ENCODE measurements at regions not wholly inside any gene's neighbourhood (a gene's known extent, or its start where the extent isn't known, plus 50 kb on each side); places are given as distances from the start of the nearest gene placed in this dataset.

- Mint-ChIP-seq H3K36me3 (ENCODE audit: insufficient read depth, unreplicated experiment) (no peaks in the 10 kb centered on the region), H3K27me3 (ENCODE audit: insufficient read depth, unreplicated experiment) (no peaks in the 10 kb centered on the region), H3K4me3 (ENCODE audit: unreplicated experiment) (no peak overlapping the region), H3K4me1 (ENCODE audit: low read depth, unreplicated experiment) (peaks cover 14% of the 10 kb centered on the region), H3K9me3 (ENCODE audit: unreplicated experiment) (no peaks in the 10 kb centered on the region), H3K27ac (ENCODE audit: unreplicated experiment) (no peak overlapping the region)
- no peak for TF ChIP-seq CTCF (IDR thresholded peaks at IDR 0.05; ENCODE audit: insufficient read depth in 1 of 2, low read depth in 1 of 2, low read length in 1 of 2, severe bottlenecking in 1 of 2, unreplicated experiment in 1 of 2)
- DNase-seq: no peak
- no peaks in the 10 kb centered on the region for H3K36me3 ChIP-seq (ENCODE audit: control insufficient read depth, insufficient read depth, low read length)
- no peaks in the 10 kb centered on the region for H3K27me3 ChIP-seq (replicated peaks; ENCODE audit: control insufficient read depth, insufficient read depth, low read length)
- ChIA-PET POLR2A (no interaction called here), CTCF (no interaction called here)
- no peak overlapping the region for H3K4me3 ChIP-seq (ENCODE audit: low read depth, low read length)
- no TSS peak for BruUV-seq (replicated peaks)
- no peaks in the 10 kb centered on the region for H3K9me3 ChIP-seq
- intact Hi-C loops (cut with micrococcal nuclease; ENCODE audit: unreplicated experiment): no loop called here
- no peaks in the 10 kb centered on the region; the same call in 1 of the 2 replicates for H3K4me1 ChIP-seq
These were observed 165.8 kb downstream of the GADD45G start for GRCh38 chr9:89770531-89771174.

GRCh38 chr9:89771205-89771604 lies 166.4 kb downstream of the GADD45G start:
- no peaks in the 10 kb centered on the region for H3K27me3 Mint-ChIP-seq (ENCODE audit: insufficient read depth, unreplicated experiment)

GRCh38 chr9:89773170-89773569 lies 168.4 kb downstream of the GADD45G start:
- no peaks in the 10 kb centered on the region for H3K4me1 Mint-ChIP-seq (ENCODE audit: low read depth, unreplicated experiment)
- no peaks in the 10 kb centered on the region for H3K27me3 ChIP-seq (replicated peaks; ENCODE audit: control insufficient read depth, insufficient read depth, low read length)
- peaks cover 2% of the 10 kb centered on the region; the same call in 1 of the 2 replicates for H3K4me1 ChIP-seq
- DNase-seq: no peak
- no peak overlapping the region for H3K4me3 Mint-ChIP-seq (ENCODE audit: unreplicated experiment)
- H3K9me3 Mint-ChIP-seq (ENCODE audit: unreplicated experiment): no peaks in the 10 kb centered on the region
- no peaks in the 10 kb centered on the region for H3K27me3 Mint-ChIP-seq (ENCODE audit: insufficient read depth, unreplicated experiment)
- H3K4me3 ChIP-seq (ENCODE audit: low read depth, low read length): no peak overlapping the region
- POLR2A ChIA-PET: no interaction called here
- no peak for TF ChIP-seq CTCF (IDR thresholded peaks at IDR 0.05; ENCODE audit: insufficient read depth in 1 of 2, low read depth in 1 of 2, low read length in 1 of 2, severe bottlenecking in 1 of 2, unreplicated experiment in 1 of 2)
- no peaks in the 10 kb centered on the region for H3K36me3 Mint-ChIP-seq (ENCODE audit: insufficient read depth, unreplicated experiment)
- CTCF ChIA-PET: no interaction called here
- intact Hi-C loops (cut with micrococcal nuclease; ENCODE audit: unreplicated experiment): no loop called here
- BruUV-seq (replicated peaks): no TSS peak
- no peaks in the 10 kb centered on the region for H3K9me3 ChIP-seq
- no peak overlapping the region for H3K27ac Mint-ChIP-seq (ENCODE audit: unreplicated experiment)
- H3K36me3 ChIP-seq (ENCODE audit: control insufficient read depth, insufficient read depth, low read length): no peaks in the 10 kb centered on the region

More at GRCh38 chr9:89771205-89771604, 166.4 kb downstream of the GADD45G start:
- H3K36me3 ChIP-seq (ENCODE audit: control insufficient read depth, insufficient read depth, low read length): no peaks in the 10 kb centered on the region
- no peaks in the 10 kb centered on the region; the same call in 1 of the 2 replicates for H3K4me1 ChIP-seq
- no TSS peak for BruUV-seq (replicated peaks)
- H3K36me3 Mint-ChIP-seq (ENCODE audit: insufficient read depth, unreplicated experiment): no peaks in the 10 kb centered on the region
- H3K4me3 Mint-ChIP-seq (ENCODE audit: unreplicated experiment): no peak overlapping the region
- TF ChIP-seq CTCF (IDR thresholded peaks at IDR 0.05; ENCODE audit: insufficient read depth in 1 of 2, low read depth in 1 of 2, low read length in 1 of 2, severe bottlenecking in 1 of 2, unreplicated experiment in 1 of 2): no peak
- peaks cover 14% of the 10 kb centered on the region for H3K4me1 Mint-ChIP-seq (ENCODE audit: low read depth, unreplicated experiment)
- intact Hi-C loops (cut with micrococcal nuclease; ENCODE audit: unreplicated experiment): no loop called here
- no peak overlapping the region for H3K4me3 ChIP-seq (ENCODE audit: low read depth, low read length)
- no peaks in the 10 kb centered on the region for H3K27me3 ChIP-seq (replicated peaks; ENCODE audit: control insufficient read depth, insufficient read depth, low read length)
- CTCF ChIA-PET: no interaction called here
- H3K9me3 Mint-ChIP-seq (ENCODE audit: unreplicated experiment): no peaks in the 10 kb centered on the region
- no peak for DNase-seq
- POLR2A ChIA-PET: no interaction called here
- no peaks in the 10 kb centered on the region for H3K9me3 ChIP-seq
- H3K27ac Mint-ChIP-seq (ENCODE audit: unreplicated experiment): no peak overlapping the region

Data from Caco-2 (cell line).